Panc1 (cell line): ENCODE measurements at regions not wholly inside any gene's neighbourhood (a gene's known extent, or its start where the extent isn't known, plus 50 kb on each side); places are given as distances from the start of the nearest gene placed in this dataset.

Experiments
- ATAC-seq: fragments of 200-7000 bp; cut with Tn5 transposase; 2 replicates; pipeline ENCODE4 v1.9.1; 2020; ENCODE audit warnings: mild to moderate bottlenecking, moderate library complexity
- BruUV-seq: library from RNA; stranded (reverse); fragments of 400-500 nt; replicated peaks from 2 replicates; lab custom pipeline; 2021; lab: Mats Ljungman, UMichigan
- CTCF ChIA-PET: fragments of 300-600 bp; sonication (Branson Sonifier 250); formaldehyde crosslinking; loops from one replicate; lab custom pipeline; 2022; ENCODE audit warnings: antibody characterized with exemption; lab: Charles Lee
- POLR2A ChIA-PET: fragments of 300-600 bp; sonication (Branson Sonifier 250); formaldehyde crosslinking; loops from one replicate; lab custom pipeline; 2022; ENCODE audit warnings: antibody characterized with exemption; lab: Charles Lee
- DNase-seq: peaks from one replicate; pipeline ENCODE4 v3.0.0-alpha.2; 2010; ENCODE audit warnings: low read depth, low spot score
- H3K27ac ChIP-seq: 2 replicates; pipeline ENCODE4 v1.5.1; 2011; ENCODE audit warnings: mild to moderate bottlenecking, low read length, inconsistent platforms
- H3K27me3 ChIP-seq: fragments of 200-500 bp; sonication (Bioruptor generic); 2 replicates; pipeline ENCODE4 v1.6.0; 2014; ENCODE audit warnings: low read length, inconsistent platforms; ENCODE audit not compliant: control insufficient read depth, insufficient read depth
- H3K36me3 ChIP-seq: fragments of 200-500 bp; sonication (Bioruptor generic); 2 replicates; pipeline ENCODE4 v1.5.1; 2014; ENCODE audit warnings: inconsistent platforms, mild to moderate bottlenecking, low read length, moderate library complexity; ENCODE audit not compliant: control insufficient read depth, insufficient read depth
- H3K4me1 ChIP-seq: 2 replicates; pipeline ENCODE4 v1.5.1; 2011; ENCODE audit warnings: inconsistent platforms, mild to moderate bottlenecking, low read length, moderate library complexity; ENCODE audit not compliant: control insufficient read depth, insufficient read depth
- H3K4me3 ChIP-seq, 2 experiments: 2 replicates each; pipeline ENCODE4 v1.5.1; 2011 to 2012; ENCODE audit warnings: low read depth in 2 of 2, low read length in 2 of 2, mild to moderate bottlenecking in 2 of 2, inconsistent platforms in 1 of 2, moderate library complexity in 1 of 2
- H3K9me3 ChIP-seq: fragments of 200-500 bp; sonication (Bioruptor generic); 2 replicates; pipeline ENCODE4 v1.5.1; 2014; ENCODE audit warnings: low read depth, mild to moderate bottlenecking, inconsistent platforms, low read length, moderate library complexity; ENCODE audit not compliant: control insufficient read depth, insufficient read depth
- CTCF ChIP-seq: fragments of 450-650 bp; IDR thresholded peaks from 2 replicates; pipeline ENCODE4 v1.5.1; 2017; ENCODE audit warnings: mild to moderate bottlenecking
- POLR2AphosphoS5 ChIP-seq: IDR thresholded peaks from 2 replicates; pipeline ENCODE4 v1.6.1; 2012; ENCODE audit warnings: mild to moderate bottlenecking, low read depth, low read length, moderate library complexity
- REST ChIP-seq, 2 experiments: IDR thresholded peaks; 2 replicates each; pipeline ENCODE4 v1.6.1; 2011 to 2012; ENCODE audit warnings: low read depth in 2 of 2, control low read depth in 1 of 2, low read length in 1 of 2, mild to moderate bottlenecking in 1 of 2, moderate library complexity in 1 of 2; ENCODE audit not compliant: insufficient read depth in 1 of 2
- SIN3A ChIP-seq: IDR thresholded peaks from 2 replicates; pipeline ENCODE4 v1.6.1; 2012; ENCODE audit warnings: low read depth, mild to moderate bottlenecking, low read length, moderate library complexity, borderline replicate concordance; ENCODE audit not compliant: insufficient read depth
- TCF7L2 ChIP-seq: IDR thresholded peaks from 2 replicates; pipeline ENCODE4 v1.6.1; 2011; ENCODE audit warnings: mild to moderate bottlenecking, low read depth, low read length, inconsistent platforms
- in situ Hi-C: cut with HindIII; loops from 2 replicates; pipeline ENCODE4 v1.10.0; 2016; ENCODE audit warnings: low sequenced_read_pairs, low pct_unique_long_range_greater_than_20kb
- intact Hi-C: fragments of 100-400 bp; cut with micrococcal nuclease; formaldehyde crosslinking; loops from one replicate; pipeline ENCODE4 v1.10.0; 2022; ENCODE audit not compliant: unreplicated experiment

DNA sequence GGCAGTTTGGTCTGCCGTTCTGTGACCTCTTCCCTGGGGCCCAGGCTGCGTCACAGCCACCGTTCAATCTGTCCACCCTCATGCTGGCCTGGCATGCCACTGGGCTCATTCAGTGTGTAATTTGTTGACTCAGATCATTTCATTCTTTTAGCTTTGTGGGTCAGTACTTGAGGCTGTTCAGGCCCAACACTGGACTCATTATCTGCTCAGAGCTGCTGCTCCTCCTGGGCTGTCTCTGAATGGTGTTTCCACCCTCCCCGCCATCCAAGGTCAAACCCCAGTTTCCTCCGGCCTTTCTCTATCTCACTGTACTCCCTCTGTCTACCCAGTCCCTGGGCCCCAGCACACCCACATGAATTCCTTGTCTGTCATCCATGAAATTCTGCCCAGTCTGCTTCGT lies 152.4 kb upstream of the NCK2 start:
- Histone ChIP-seq H3K27ac (no peak overlapping the region), H3K9me3 (no peaks in the 10 kb centered on the region), H3K4me3 (no peak overlapping the region), H3K36me3 (no peaks in the 10 kb centered on the region), H3K27me3 (no peaks in the 10 kb centered on the region), H3K4me1 (0 out of 2 replicates have a peak, but pooled peaks cover 3% of the 10 kb centered on the region)
- ChIA-PET CTCF (no interaction called here), POLR2A (no interaction called here)
- TF ChIP-seq TCF7L2 (no peak), POLR2AphosphoS5 (no peak), SIN3A (no peak), REST (IDR thresholded peaks at IDR 0.05; ENCODE audit: insufficient read depth in 1 of 2, low read depth in 2 of 2, low read length in 1 of 2) (no peak), CTCF (no peak)
- DNase-seq, result no peak
- no peak for ATAC-seq
- intact Hi-C loops, result no loop called here
- no TSS peak for BruUV-seq
- in situ Hi-C loops, result no loop called here

DNA sequence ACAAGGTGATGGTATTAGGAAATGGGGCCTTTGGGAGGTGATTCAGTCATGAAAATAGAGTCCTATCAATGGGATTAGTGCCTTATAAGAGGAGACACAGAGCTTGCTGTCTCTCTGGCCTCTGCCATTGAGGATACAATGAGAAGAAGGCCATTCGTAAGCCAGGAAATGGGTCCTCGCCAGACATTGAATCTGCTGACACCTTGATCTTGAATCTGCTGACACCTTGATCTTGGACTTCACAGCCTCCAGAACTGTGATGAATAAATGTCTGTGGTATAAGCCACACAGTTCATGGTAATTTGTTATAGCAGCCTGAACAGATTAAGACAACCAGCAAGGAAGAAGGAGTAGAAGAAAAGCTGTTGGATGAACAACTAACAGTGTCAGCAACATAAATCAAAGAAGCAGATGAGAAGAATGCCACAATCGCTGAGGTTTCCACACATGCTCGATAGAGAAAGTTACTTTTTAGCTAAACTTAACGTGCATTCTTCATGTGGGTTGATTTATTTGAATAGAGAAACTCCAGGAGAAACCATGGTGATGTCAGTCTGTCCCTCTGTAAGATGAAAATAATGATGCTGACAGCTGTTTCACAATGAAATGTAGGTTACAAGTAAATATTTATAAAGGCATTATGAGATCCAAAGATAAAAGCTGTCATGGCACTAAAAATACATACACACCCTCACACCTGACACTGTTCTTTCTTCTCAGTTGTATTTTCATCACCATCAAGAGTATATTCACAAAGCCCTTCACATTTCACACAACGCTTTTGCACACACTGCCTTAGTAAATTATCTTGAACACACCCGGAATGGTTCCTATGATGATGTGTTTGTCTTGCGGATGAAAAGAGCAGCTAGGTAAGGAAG lies 153.7 kb upstream of the NCK2 start:
- H3K9me3 ChIP-seq, result no peaks in the 10 kb centered on the region
- no peak overlapping the region for H3K4me3 ChIP-seq
- in situ Hi-C loops (no loop called here), intact Hi-C loops (no loop called here)
- DNase-seq (no peak), ATAC-seq (no peak)
- no TSS peak for BruUV-seq
- POLR2A ChIA-PET, result interaction anchor here (0.6 kb wide), 2 partner anchors 190 to 299 kb away, joined by 3 to 9 read pairs; no protein-coding TSS in a partner anchor
- 0 out of 2 replicates have a peak, but pooled peaks cover 3% of the 10 kb centered on the region for H3K4me1 ChIP-seq
- CTCF ChIA-PET, result no interaction called here
- no peaks in the 10 kb centered on the region for H3K36me3 ChIP-seq
- TF ChIP-seq REST (IDR thresholded peaks at IDR 0.05; ENCODE audit: insufficient read depth in 1 of 2, low read depth in 2 of 2, low read length in 1 of 2) (no peak), TCF7L2 (no peak), SIN3A (no peak), POLR2AphosphoS5 (no peak), CTCF (no peak)
- no peaks in the 10 kb centered on the region for H3K27me3 ChIP-seq
- no peak overlapping the region for H3K27ac ChIP-seq
